Nephron (organoid): ENCODE measurements at regions not wholly inside any gene's neighbourhood (a gene's known extent, or its start where the extent isn't known, plus 50 kb on each side); places are given as distances from the start of the nearest gene placed in this dataset.
A peak's percentile ranks its signal among the peaks of the same experiment; 100 is the strongest.

Experiments
- H3K27ac Mint-ChIP-seq, 3 experiments: 2 replicates each; pipeline ENCODE4 v1.8.0; 2020; ENCODE audit warnings: mixed read lengths in 3 of 3, mild to moderate bottlenecking in 2 of 3, moderate library complexity in 1 of 3
- H3K27me3 Mint-ChIP-seq: 2 replicates; pipeline ENCODE4 v1.8.0; 2021; ENCODE audit warnings: low read depth, mild to moderate bottlenecking, moderate library complexity, mixed read lengths
- H3K36me3 Mint-ChIP-seq: 2 replicates; pipeline ENCODE4 v1.8.0; 2020; ENCODE audit warnings: low read depth, mixed read lengths
- H3K4me1 Mint-ChIP-seq: 2 replicates; pipeline ENCODE4 v1.8.0; 2020; ENCODE audit warnings: mixed read lengths
- H3K4me3 Mint-ChIP-seq, 3 experiments: 2 replicates each; pipeline ENCODE4 v1.8.0; 2020; ENCODE audit warnings: mild to moderate bottlenecking in 3 of 3, mixed read lengths in 3 of 3, moderate library complexity in 2 of 3
- H3K9me3 Mint-ChIP-seq: 2 replicates; pipeline ENCODE4 v1.8.0; 2020; ENCODE audit warnings: mixed read lengths
- CTCF ChIP-seq, 3 experiments: fragments of 200-600 bp; sonication (generic); IDR thresholded peaks; one replicate each; pipeline ENCODE4 v1.5.0; 2021; ENCODE audit warnings: antibody characterized with exemption in 3 of 3; ENCODE audit not compliant: unreplicated experiment in 3 of 3

DNA sequence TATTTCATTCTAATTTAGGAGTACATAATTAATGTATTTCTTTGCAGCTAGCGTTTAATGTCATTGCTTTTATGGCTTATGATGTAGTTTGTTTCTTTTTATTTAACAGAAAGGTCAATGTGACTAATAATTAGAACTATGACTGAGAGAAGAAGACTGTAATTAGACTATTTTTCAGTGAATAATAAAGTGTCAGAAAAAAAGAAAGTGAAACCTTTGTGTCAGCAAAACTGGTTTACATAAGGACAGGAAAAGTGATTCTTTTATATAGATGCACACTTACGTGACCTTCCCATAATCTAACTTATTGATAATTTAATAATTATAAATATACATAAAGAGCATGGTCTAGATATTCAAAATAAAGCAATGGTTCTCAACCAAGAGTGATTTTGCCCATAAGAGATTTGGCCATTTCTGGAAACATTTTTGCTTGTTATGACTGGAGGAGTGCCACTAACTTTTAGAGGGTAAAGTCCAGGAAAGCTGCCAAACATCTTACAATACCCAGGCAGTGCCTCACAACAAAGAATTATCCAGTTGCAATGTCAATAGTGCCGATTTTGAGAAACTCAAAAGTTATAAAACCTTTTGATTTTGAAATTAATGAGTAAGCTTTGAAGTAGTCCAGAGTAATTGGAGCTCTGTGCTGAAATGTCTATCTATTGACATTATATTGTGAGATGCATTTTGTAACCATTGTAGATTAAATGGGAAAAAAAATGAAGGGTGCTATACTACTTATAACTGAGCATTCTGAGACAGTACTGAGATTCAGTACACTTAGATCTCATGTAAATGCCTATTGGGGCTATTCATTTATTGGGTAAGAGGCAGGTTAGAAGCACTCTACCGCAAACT, 227.1 kb downstream of the C12orf50 start:
- H3K27me3 Mint-ChIP-seq, result no peaks in the 10 kb centered on the region
- H3K9me3 Mint-ChIP-seq, result peaks cover 3% of the 10 kb centered on the region
- H3K4me1 Mint-ChIP-seq, result peaks cover 11% of the 10 kb centered on the region
- no peaks in the 10 kb centered on the region for H3K36me3 Mint-ChIP-seq
- no peak for TF ChIP-seq CTCF (IDR thresholded peaks at IDR 0.05; ENCODE audit: unreplicated experiment in 3 of 3)
- H3K4me3 Mint-ChIP-seq, result no peak overlapping the region
- H3K27ac Mint-ChIP-seq, result no peak overlapping the region

DNA sequence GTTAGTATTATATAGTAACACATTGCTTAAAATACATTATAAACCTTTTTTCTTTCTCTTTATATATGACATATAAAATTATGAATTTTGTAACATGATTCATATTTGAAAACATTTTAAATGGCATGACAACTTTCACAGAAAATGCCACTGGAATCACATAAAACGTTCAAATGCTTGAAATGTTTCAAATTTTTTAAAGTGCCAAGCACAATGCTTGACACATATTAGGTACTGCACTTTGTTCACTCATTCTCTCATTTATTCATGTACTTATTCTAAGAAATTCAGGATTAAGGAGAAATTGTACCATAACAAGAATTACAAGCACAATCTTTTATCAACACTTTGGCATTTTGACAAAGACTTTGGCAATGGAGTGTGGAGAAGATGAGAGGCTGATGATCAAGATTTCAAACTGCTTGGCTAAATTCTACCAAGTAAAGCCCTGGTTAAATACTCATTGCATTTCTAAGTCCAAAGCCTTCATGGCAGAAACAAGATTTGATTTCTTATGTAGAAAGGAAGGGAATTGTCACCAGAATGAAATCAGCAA, 232.2 kb downstream of the C12orf50 start:
- no peak for TF ChIP-seq CTCF (IDR thresholded peaks at IDR 0.05; ENCODE audit: unreplicated experiment in 3 of 3)
- Mint-ChIP-seq H3K27me3 (no peaks in the 10 kb centered on the region), H3K4me3 (no peak overlapping the region), H3K36me3 (no peaks in the 10 kb centered on the region), H3K4me1 (peaks cover 18% of the 10 kb centered on the region), H3K27ac (no peak overlapping the region), H3K9me3 (no peaks in the 10 kb centered on the region)

DNA sequence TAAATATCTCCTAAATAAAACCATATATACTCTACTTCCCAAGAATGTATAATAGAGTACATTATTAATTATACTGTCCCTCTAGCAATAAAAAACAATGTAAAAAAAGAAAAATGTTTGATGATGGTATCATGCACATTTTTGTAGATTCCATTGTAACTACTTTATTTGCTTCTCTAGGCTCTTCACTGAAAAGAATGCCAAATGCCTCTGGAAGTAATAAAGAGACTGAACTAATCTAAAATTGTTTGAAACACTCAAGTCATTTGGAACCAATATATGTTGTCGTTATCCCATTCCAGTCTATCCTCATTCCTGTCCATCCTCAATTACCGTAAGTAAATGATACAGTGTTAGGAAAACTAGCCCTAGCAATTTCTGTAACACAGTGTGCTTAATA, 233.6 kb downstream of the C12orf50 start:
- no peaks in the 10 kb centered on the region for H3K27me3 Mint-ChIP-seq
- no peak overlapping the region for H3K27ac Mint-ChIP-seq
- no peaks in the 10 kb centered on the region for H3K36me3 Mint-ChIP-seq
- no peak overlapping the region for H3K4me3 Mint-ChIP-seq
- TF ChIP-seq CTCF (IDR thresholded peaks at IDR 0.05; ENCODE audit: unreplicated experiment in 3 of 3), result no peak
- H3K4me1 Mint-ChIP-seq, result peaks cover 14% of the 10 kb centered on the region
- no peaks in the 10 kb centered on the region for H3K9me3 Mint-ChIP-seq

GRCh38 chr12:87794854-87795253, 234.3 kb downstream of the C12orf50 start:
- TF ChIP-seq CTCF (IDR thresholded peaks at IDR 0.05; ENCODE audit: unreplicated experiment in 3 of 3), result no peak
- Mint-ChIP-seq H3K4me1 (peaks cover 14% of the 10 kb centered on the region), H3K27me3 (no peaks in the 10 kb centered on the region), H3K9me3 (no peaks in the 10 kb centered on the region), H3K36me3 (no peaks in the 10 kb centered on the region), H3K27ac (no peak overlapping the region), H3K4me3 (no peak overlapping the region)

GRCh38 chr12:87793131-87793530, 236.1 kb downstream of the C12orf50 start:
- TF ChIP-seq CTCF (IDR thresholded peaks at IDR 0.05; ENCODE audit: unreplicated experiment in 3 of 3), result no peak
- no peaks in the 10 kb centered on the region for H3K36me3 Mint-ChIP-seq
- no peaks in the 10 kb centered on the region for H3K9me3 Mint-ChIP-seq

DNA sequence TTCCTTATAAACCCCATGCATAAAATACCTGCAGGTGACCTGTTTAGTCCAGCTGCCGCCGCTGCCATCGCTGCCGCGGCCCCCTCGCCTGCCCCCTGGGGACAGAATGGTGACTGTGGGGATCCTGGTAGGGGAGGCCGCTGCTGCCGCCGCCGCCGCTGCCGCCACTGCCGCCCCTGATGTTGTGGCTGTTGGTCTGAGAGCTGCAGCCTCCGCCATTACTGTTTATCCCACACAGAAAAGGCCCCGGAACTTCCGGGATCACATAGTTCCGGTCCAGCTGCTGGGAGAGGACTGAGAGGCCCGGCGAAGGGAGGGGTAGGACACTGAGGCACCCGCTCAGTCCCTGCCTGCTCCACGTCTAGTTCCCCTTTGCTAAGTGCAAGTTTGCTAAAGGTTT, 244.9 kb downstream of the C12orf50 start:
- Mint-ChIP-seq H3K4me3 (no peak overlapping the region), H3K36me3 (no peaks in the 10 kb centered on the region), H3K27me3 (no peaks in the 10 kb centered on the region), H3K4me1 (peaks cover 16% of the 10 kb centered on the region), H3K9me3 (peaks cover 5% of the 10 kb centered on the region), H3K27ac (no peak overlapping the region)
- no peak for TF ChIP-seq CTCF (IDR thresholded peaks at IDR 0.05; ENCODE audit: unreplicated experiment in 3 of 3)

More at GRCh38 chr12:87793131-87793530, 236.1 kb downstream of the C12orf50 start:
- Mint-ChIP-seq H3K27ac (peak overlapping the region; percentile 60 to 82 (median 72)), H3K4me3 (no peak overlapping the region), H3K4me1 (peaks cover 14% of the 10 kb centered on the region), H3K27me3 (no peaks in the 10 kb centered on the region)
